22Rv1 (cell line): ENCODE measurements at regions not wholly inside any gene's neighbourhood (a gene's known extent, or its start where the extent isn't known, plus 50 kb on each side); places are given as distances from the start of the nearest gene placed in this dataset.
A peak's percentile ranks its signal among the peaks of the same experiment; 100 is the strongest.

Experiments
- H3K27ac ChIP-seq: fragments of 450-650 bp; 2 replicates; pipeline ENCODE4 v1.5.1; 2017
- CTCF ChIP-seq: fragments of 450-650 bp; IDR thresholded peaks from 2 replicates; pipeline ENCODE4 v1.5.1; 2017; ENCODE audit warnings: mild to moderate bottlenecking
- ZFX ChIP-seq: fragments of 450-650 bp; IDR thresholded peaks from 2 replicates; pipeline ENCODE4 v1.6.1; 2017; ENCODE audit warnings: antibody characterized with exemption, borderline replicate concordance

- no peak for TF ChIP-seq ZFX
- TF ChIP-seq CTCF, result peak; percentile 93
Observed at GRCh38 chr21:32940079-32941014, 85.4 kb upstream of the OLIG2 start.

GRCh38 chr21:32941263-32941662, 84.5 kb upstream of the OLIG2 start:
- no peak overlapping the region for H3K27ac ChIP-seq
- no peak for TF ChIP-seq CTCF
- TF ChIP-seq ZFX, result no peak

More at GRCh38 chr21:32940079-32941014, 85.4 kb upstream of the OLIG2 start:
- H3K27ac ChIP-seq, result no peak overlapping the region

GRCh38 chr21:32946654-32947053, 79.1 kb upstream of the OLIG2 start:
- TF ChIP-seq CTCF (no peak), ZFX (no peak)
- no peak overlapping the region for H3K27ac ChIP-seq

- H3K27ac ChIP-seq, result no peak overlapping the region
- TF ChIP-seq ZFX (no peak), CTCF (no peak)
Observed at GRCh38 chr21:32947736-32948135, 78.0 kb upstream of the OLIG2 start.

GRCh38 chr21:32949701-32950100, 76.0 kb upstream of the OLIG2 start:
- H3K27ac ChIP-seq, result no peak overlapping the region
- TF ChIP-seq CTCF (no peak), ZFX (no peak)

GRCh38 chr21:32951041-32951440, 74.7 kb upstream of the OLIG2 start:
- TF ChIP-seq ZFX (no peak), CTCF (no peak)
- H3K27ac ChIP-seq, result no peak overlapping the region

- no peak overlapping the region for H3K27ac ChIP-seq
- TF ChIP-seq ZFX (no peak), CTCF (no peak)
Observed at GRCh38 chr21:32954353-32954752, 71.4 kb upstream of the OLIG2 start.
